WTC11 (cell line): ENCODE measurements at regions not wholly inside any gene's neighbourhood (a gene's known extent, or its start where the extent isn't known, plus 50 kb on each side); places are given as distances from the start of the nearest gene placed in this dataset.

Experiments
- ATF6 ChIP-seq: sonication (generic); formaldehyde crosslinking; IDR thresholded peaks from 2 replicates; pipeline ENCODE4 v1.8.1; 2023; ENCODE audit warnings: mild to moderate bottlenecking, missing genetic modification reagents
- CBFB ChIP-seq: sonication (generic); formaldehyde crosslinking; IDR thresholded peaks from 2 replicates; pipeline ENCODE4 v1.8.1; 2022; ENCODE audit warnings: mild to moderate bottlenecking, low read depth, missing genetic modification reagents
- CTCF ChIP-seq: fragments of 200-600 bp; IDR thresholded peaks from 2 replicates; pipeline ENCODE4 v1.8.0; 2022; ENCODE audit warnings: antibody characterized with exemption
- ETV6 ChIP-seq: sonication (generic); formaldehyde crosslinking; IDR thresholded peaks from 2 replicates; pipeline ENCODE4 v1.8.1; 2022; ENCODE audit warnings: mild to moderate bottlenecking, missing genetic modification reagents
- NR2C2 ChIP-seq: sonication (generic); formaldehyde crosslinking; IDR thresholded peaks from 2 replicates; pipeline ENCODE4 v1.8.0; 2022; ENCODE audit warnings: mild to moderate bottlenecking, missing genetic modification reagents
- TCF7 ChIP-seq: sonication (generic); formaldehyde crosslinking; IDR thresholded peaks from 2 replicates; pipeline ENCODE4 v1.8.0; 2022; ENCODE audit warnings: mild to moderate bottlenecking, low read depth, missing genetic modification reagents, moderate library complexity

GRCh38 chr11:21930408-21930807, 262.5 kb upstream of the ANO5 start:
- no peak for TF ChIP-seq ATF6 (CRISPR knock-in tag)
- TF ChIP-seq CBFB (CRISPR knock-in tag): no peak
- no peak for TF ChIP-seq CTCF
- TF ChIP-seq ETV6 (CRISPR knock-in tag): no peak
- TF ChIP-seq NR2C2 (CRISPR knock-in tag): no peak
- no peak for TF ChIP-seq TCF7 (CRISPR knock-in tag)
